HCT116 (cell line): ENCODE measurements at regions not wholly inside any gene's neighbourhood (a gene's known extent, or its start where the extent isn't known, plus 50 kb on each side); places are given as distances from the start of the nearest gene placed in this dataset.

ENCODE experiments used
- ATAC-seq: fragments of 200-7000 bp; cut with Tn5 transposase; 2 replicates; pipeline ENCODE4 v1.9.1; 2020; ENCODE audit warnings: mild to moderate bottlenecking, moderate library complexity
- BruUV-seq: library from RNA; stranded (reverse); fragments of 400-500 nt; replicated peaks from 2 replicates; lab custom pipeline; 2021; lab: Mats Ljungman, UMichigan
- CTCF ChIA-PET: fragments of 300-600 bp; sonication (Branson Sonifier 250); formaldehyde crosslinking; loops from one replicate; lab custom pipeline; 2021; ENCODE audit warnings: antibody characterized with exemption; lab: Charles Lee
- POLR2A ChIA-PET: fragments of 300-600, 350-600 bp; sonication (Branson Sonifier 250); formaldehyde crosslinking; loops from one replicate; lab custom pipeline; 2021; ENCODE audit warnings: antibody characterized with exemption; lab: Charles Lee
- RAD21 ChIA-PET, 2 experiments: fragments of 300-600 bp; sonication (Branson Sonifier 250); formaldehyde crosslinking; loops; one replicate each; lab custom pipeline; 2023; ENCODE audit warnings: low total read pairs in 2 of 2; ENCODE audit not compliant: uncharacterized antibody in 2 of 2, unreplicated experiment in 2 of 2, low non-redundant PET in 1 of 2; lab: Charles Lee
- DNase-seq: peaks from one replicate; pipeline ENCODE4 v3.0.0-alpha.2; 2010; ENCODE audit warnings: low read depth, low spot score
- H2AFZ ChIP-seq: fragments of 200-600 bp; shearing (Covaris generic), sonication (generic); 2 replicates; pipeline ENCODE4 v1.6.1; 2017; ENCODE audit warnings: low read depth, mixed run types, mixed read lengths, antibody characterized with exemption, low read length; ENCODE audit not compliant: poor library complexity, severe bottlenecking
- H3K27ac ChIP-seq: 2 replicates; pipeline ENCODE4 v1.5.1; 2012; ENCODE audit warnings: low read depth, low read length
- H3K27me3 ChIP-seq: fragments of 200-600 bp; sonication (generic); 2 replicates; pipeline ENCODE4 v1.6.1; 2016; ENCODE audit warnings: mixed run types, low read length, mixed read lengths; ENCODE audit not compliant: insufficient read depth
- H3K36me3 ChIP-seq, 2 experiments: fragments of 200-500 bp in 1 of 2; fragments of 200-600 bp in 1 of 2; sonication (Bioruptor generic) in 1 of 2; sonication (generic) in 1 of 2; 2 replicates each; pipeline versions ENCODE4 v1.5.1 to v1.6.1; 2014 to 2016; ENCODE audit warnings: low read length in 2 of 2, inconsistent platforms in 1 of 2, mixed read lengths in 1 of 2, mixed run types in 1 of 2; ENCODE audit not compliant: insufficient read depth in 2 of 2, control insufficient read depth in 1 of 2
- H3K4me1 ChIP-seq, 2 experiments: fragments of 200-600 bp in 1 of 2; sonication (generic) in 1 of 2; 2 replicates each; pipeline versions ENCODE4 v1.5.1 to v1.6.1; 2012 to 2017; ENCODE audit warnings: low read length in 2 of 2, inconsistent platforms in 1 of 2, mild to moderate bottlenecking in 1 of 2, mixed read lengths in 1 of 2, mixed run types in 1 of 2, moderate library complexity in 1 of 2; ENCODE audit not compliant: insufficient read depth in 2 of 2, control insufficient read depth in 1 of 2
- H3K4me2 ChIP-seq: fragments of 200-600 bp; sonication (generic); 2 replicates; pipeline ENCODE4 v1.6.1; 2017; ENCODE audit warnings: mixed run types, low read length, mixed read lengths
- H3K4me3 ChIP-seq, 2 experiments: fragments of 200-600 bp in 1 of 2; sonication (generic) in 1 of 2; replicated peaks in 1 of 2; 2 replicates each; pipeline ENCODE4 v1.5.1; 2011 to 2016; ENCODE audit warnings: low read length in 2 of 2, control low read depth in 1 of 2, low read depth in 1 of 2, mild to moderate bottlenecking in 1 of 2, mixed read lengths in 1 of 2, mixed run types in 1 of 2
- H3K79me2 ChIP-seq: fragments of 200-600 bp; sonication (generic); 2 replicates; pipeline ENCODE4 v1.6.1; 2017; ENCODE audit warnings: mild to moderate bottlenecking, mixed run types, low read length, moderate library complexity, mixed read lengths; ENCODE audit not compliant: insufficient read depth
- H3K9ac ChIP-seq: fragments of 200-600 bp; sonication (generic); 2 replicates; pipeline ENCODE4 v1.6.1; 2016; ENCODE audit warnings: low read length, mixed read lengths
- H3K9me2 ChIP-seq: fragments of 200-600 bp; sonication (generic), shearing (Covaris generic); 2 replicates; pipeline ENCODE4 v1.6.1; 2017; ENCODE audit warnings: mixed run types, mild to moderate bottlenecking, moderate library complexity; ENCODE audit not compliant: insufficient read depth
- H3K9me3 ChIP-seq, 2 experiments: fragments of 200-500 bp in 1 of 2; fragments of 200-600 bp in 1 of 2; sonication (Bioruptor generic) in 1 of 2; sonication (generic) in 1 of 2; 2 replicates each; pipeline ENCODE4 v1.6.1; 2014 to 2017; ENCODE audit warnings: low read length in 2 of 2, mixed read lengths in 2 of 2, inconsistent platforms in 1 of 2, low read depth in 1 of 2, mild to moderate bottlenecking in 1 of 2, mixed run types in 1 of 2, moderate library complexity in 1 of 2; ENCODE audit not compliant: control insufficient read depth in 1 of 2, insufficient read depth in 1 of 2
- H4K20me1 ChIP-seq: fragments of 200-600 bp; sonication (generic), shearing (Covaris generic); 2 replicates; pipeline ENCODE4 v1.6.1; 2017; ENCODE audit warnings: mixed run types, mild to moderate bottlenecking, moderate library complexity; ENCODE audit not compliant: insufficient read depth
- CTCF ChIP-seq, 3 experiments: fragments of 200-600 bp in 1 of 3; sonication (generic) in 1 of 3; IDR thresholded peaks in 2 of 3; conservative IDR thresholded peaks in 1 of 3; 2 replicates each; pipeline ENCODE4 v1.5.1; 2012 to 2017; ENCODE audit warnings: low read depth in 2 of 3, low read length in 2 of 3, antibody characterized with exemption in 1 of 3, borderline replicate concordance in 1 of 3, control low read depth in 1 of 3, mild to moderate bottlenecking in 1 of 3, mixed read lengths in 1 of 3, mixed run types in 1 of 3, moderate library complexity in 1 of 3; ENCODE audit not compliant: insufficient read depth in 1 of 3
- EGR1 ChIP-seq: IDR thresholded peaks from 2 replicates; pipeline ENCODE4 v1.6.1; 2012; ENCODE audit warnings: low read depth
- POLR2AphosphoS5 ChIP-seq: IDR thresholded peaks from 2 replicates; pipeline ENCODE4 v1.6.1; 2011; ENCODE audit warnings: mild to moderate bottlenecking, low read depth, low read length, moderate library complexity
- RAD21 ChIP-seq: IDR thresholded peaks from 2 replicates; pipeline ENCODE4 v1.6.1; 2012; ENCODE audit warnings: low read depth, mild to moderate bottlenecking
- SP1 ChIP-seq: IDR thresholded peaks from 2 replicates; pipeline ENCODE4 v1.6.1; 2012; ENCODE audit warnings: low read depth
- SRF ChIP-seq: IDR thresholded peaks from 2 replicates; pipeline ENCODE4 v1.6.1; 2012; ENCODE audit warnings: low read depth
- TCF7L2 ChIP-seq: IDR thresholded peaks from 2 replicates; pipeline ENCODE4 v1.7.0; 2011; ENCODE audit warnings: borderline replicate concordance, inconsistent platforms; ENCODE audit not compliant: insufficient read depth, insufficient read length; ENCODE audit errors: extremely low read depth
- ZBTB33 ChIP-seq: IDR thresholded peaks from 2 replicates; pipeline ENCODE4 v1.6.1; 2011; ENCODE audit warnings: mild to moderate bottlenecking, low read length, moderate library complexity; ENCODE audit not compliant: insufficient replicate concordance; ENCODE audit errors: extremely low read depth
- ZFX ChIP-seq: fragments of 450-650 bp; IDR thresholded peaks from 2 replicates; pipeline ENCODE4 v1.6.1; 2017
- intact Hi-C: fragments of 100-400 bp; cut with micrococcal nuclease; formaldehyde crosslinking; loops from 2 replicates; pipeline ENCODE4 v1.10.0; 2022
- TF ChIP-seq, protein P1 (sequence below): IDR thresholded peaks from 2 replicates; pipeline ENCODE4 v1.6.1; 2012

DNA sequence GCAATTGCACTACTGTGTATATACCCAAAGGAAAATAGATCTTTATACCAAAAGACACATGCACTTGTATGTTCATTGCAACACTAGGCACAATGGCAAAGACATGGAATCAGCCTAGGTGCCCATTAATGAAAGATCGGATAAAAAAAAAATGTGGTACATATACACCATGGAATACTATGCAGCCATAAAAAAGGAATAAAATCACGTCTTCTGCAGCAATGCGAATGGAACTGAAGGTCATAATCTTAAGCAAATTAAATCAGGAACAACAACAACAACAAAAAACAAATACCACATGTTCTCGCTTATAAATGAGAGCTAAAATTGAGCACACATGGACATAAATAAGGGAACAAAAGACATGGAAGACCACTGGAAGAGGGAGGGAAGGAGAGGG, 266.7 kb upstream of the CDH18 start:
- RAD21 ChIA-PET = no interaction called here
- H3K27me3 ChIP-seq = no peaks in the 10 kb centered on the region
- H3K27ac ChIP-seq = no peak overlapping the region
- no peaks in the 10 kb centered on the region for H3K79me2 ChIP-seq
- CTCF ChIA-PET = no interaction called here
- H3K9ac ChIP-seq = no peak overlapping the region
- no peaks in the 10 kb centered on the region for H4K20me1 ChIP-seq
- no peak for ATAC-seq
- DNase-seq = no peak
- no TSS peak for BruUV-seq
- TF ChIP-seq SRF (no peak), CTCF (IDR thresholded peaks at IDR 0.05 in 2 of 3, conservative IDR thresholded peaks at IDR 0.05 in 1 of 3; ENCODE audit: borderline replicate concordance in 1 of 3, insufficient read depth in 1 of 3, low read depth in 2 of 3, low read length in 2 of 3) (no peak), POLR2AphosphoS5 (no peak)
- TF ChIP-seq, all 23 proteins: peak for 0
- no peaks in the 10 kb centered on the region for H3K9me2 ChIP-seq
- no peaks in the 10 kb centered on the region for H3K36me3 ChIP-seq
- H2AFZ ChIP-seq = no peak overlapping the region
- no peaks in the 10 kb centered on the region for H3K4me1 ChIP-seq
- H3K9me3 ChIP-seq = peaks cover 0 to 11% of the 10 kb centered on the region in 2 experiments; a peak in 2 of 4 replicates
- intact Hi-C loops = no loop called here
- no peak overlapping the region for H3K4me3 ChIP-seq
- no peak overlapping the region for H3K4me2 ChIP-seq
- POLR2A ChIA-PET = no interaction called here

- Histone ChIP-seq H3K4me2 (no peak overlapping the region), H3K27ac (no peak overlapping the region), H4K20me1 (no peaks in the 10 kb centered on the region), H3K9ac (no peak overlapping the region), H3K4me1 (no peaks in the 10 kb centered on the region), H3K27me3 (no peaks in the 10 kb centered on the region)
- no peak for ATAC-seq
- no peak for DNase-seq
- TF ChIP-seq ZBTB33 (no peak), CTCF (IDR thresholded peaks at IDR 0.05 in 2 of 3, conservative IDR thresholded peaks at IDR 0.05 in 1 of 3; ENCODE audit: borderline replicate concordance in 1 of 3, insufficient read depth in 1 of 3, low read depth in 2 of 3, low read length in 2 of 3) (no peak), ZFX (no peak), POLR2AphosphoS5 (no peak), EGR1 (no peak), SRF (no peak), TCF7L2 (no peak), SP1 (no peak), RAD21 (no peak)
- TF ChIP-seq, protein P1, sequence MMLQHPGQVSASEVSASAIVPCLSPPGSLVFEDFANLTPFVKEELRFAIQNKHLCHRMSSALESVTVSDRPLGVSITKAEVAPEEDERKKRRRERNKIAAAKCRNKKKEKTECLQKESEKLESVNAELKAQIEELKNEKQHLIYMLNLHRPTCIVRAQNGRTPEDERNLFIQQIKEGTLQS = no peak
- TF ChIP-seq, all 23 proteins: peak for 0
- intact Hi-C loops = no loop called here
- ChIA-PET POLR2A (no interaction called here), CTCF (no interaction called here), RAD21 (no interaction called here)
- H3K9me3 ChIP-seq = peaks cover 12 to 24% of the 10 kb centered on the region in 2 experiments; a peak in 2 of 4 replicates
- H3K36me3 ChIP-seq = no peaks in the 10 kb centered on the region; a peak in 1 of 4 replicates
- no peak overlapping the region for H3K4me3 ChIP-seq
- H2AFZ ChIP-seq = no peak overlapping the region
- H3K9me2 ChIP-seq = no peaks in the 10 kb centered on the region
- no TSS peak for BruUV-seq
- no peaks in the 10 kb centered on the region for H3K79me2 ChIP-seq
Observed at GRCh38 chr5:20248118-20248517, 260.1 kb upstream of the CDH18 start.
